ENCODE measurements at regions not wholly inside any gene's neighbourhood (a gene's known extent, or its start where the extent isn't known, plus 50 kb on each side); places are given as distances from the start of the nearest gene placed in this dataset.

- H3K4me3 ChIP-seq (ENCODE audit: extremely low read depth in 1 of 4, insufficient read depth in 2 of 4, low read depth in 3 of 4, low read length in 4 of 4): no peak overlapping the region
- 0 out of 2 replicates have a peak, but pooled peaks cover 3% of the 10 kb centered on the region for H3K79me1 ChIP-seq (ENCODE audit: low read depth, low read length)
- no peaks in the 10 kb centered on the region for H3K79me2 ChIP-seq (ENCODE audit: control insufficient read depth in 1 of 2, insufficient read depth in 2 of 2, low read length in 2 of 2)
- no peak overlapping the region for H2BK15ac ChIP-seq (ENCODE audit: low read length)
- 87% methylated on average over 11 of the region's 11 CpGs; no CpG with 5 or more reads in 1 of the 2 experiments for WGBS, 2 experiments (ENCODE audit: extremely low coverage in 1 of 2, insufficient coverage in 1 of 2, insufficient read length in 1 of 2, insufficient replicate concordance in 2 of 2, low coverage in 1 of 2, low lambda C conversion rate in 2 of 2, missing lambda C conversion rate in 1 of 2)
- H2BK120ac ChIP-seq (replicated peaks; ENCODE audit: low read depth, low read length): no peak overlapping the region
- H2BK12ac ChIP-seq (ENCODE audit: low read depth, low read length): no peak overlapping the region
- H2AFZ ChIP-seq (ENCODE audit: low read length): no peak overlapping the region
- no peak overlapping the region for H3K18ac ChIP-seq (ENCODE audit: extremely low read depth, low read length)
- H3K23me2 ChIP-seq (ENCODE audit: low read depth, low read length): no peaks in the 10 kb centered on the region
- H2BK5ac ChIP-seq (ENCODE audit: low read depth, low read length): no peak overlapping the region
- H3K4me2 ChIP-seq (ENCODE audit: insufficient read depth in 1 of 2, low read depth in 2 of 2, low read length in 2 of 2): no peak overlapping the region
- POLR2A ChIA-PET (ENCODE audit: partially characterized antibody): no interaction called here
- no peak overlapping the region for H4K5ac ChIP-seq (ENCODE audit: insufficient read length, low read depth, low read length)
- DNase-seq (ENCODE audit: low read depth in 1 of 2, low spot score in 2 of 2): no peak
- TF ChIP-seq ZNF274 (IDR thresholded peaks at IDR 0.05; ENCODE audit: borderline replicate concordance, extremely low read depth, low read length): no peak
- TF ChIP-seq MAX (IDR thresholded peaks at IDR 0.05): no peak
- no peak for TF ChIP-seq SIRT6 (IDR thresholded peaks at IDR 0.05; ENCODE audit: low read length)
- TF ChIP-seq FOSL1 (IDR thresholded peaks at IDR 0.05; ENCODE audit: insufficient read depth, low read depth, low read length): no peak
- no peak for TF ChIP-seq TCF12 (IDR thresholded peaks at IDR 0.05; ENCODE audit: low read depth, low read length)
- TF ChIP-seq TAF7 (optimal IDR thresholded peaks at IDR 0.05; ENCODE audit: borderline replicate concordance, low read depth, low read length): no peak
- no peak for TF ChIP-seq POLR2A (IDR thresholded peaks at IDR 0.05; ENCODE audit: control extremely low read depth in 1 of 2, low read depth in 2 of 2, low read length in 2 of 2)
- TF ChIP-seq NRF1 (IDR thresholded peaks at IDR 0.05; ENCODE audit: low read depth, low read length): no peak
- no peak for TF ChIP-seq EZH2 (IDR thresholded peaks at IDR 0.05; ENCODE audit: low read depth, low read length, severe bottlenecking)
- TF ChIP-seq CTBP2 (IDR thresholded peaks at IDR 0.05; ENCODE audit: borderline replicate concordance, insufficient read depth, insufficient read length, low read length): no peak
- TF ChIP-seq SP1 (IDR thresholded peaks at IDR 0.05; ENCODE audit: low read depth, low read length): no peak
- TF ChIP-seq CBX5 (IDR thresholded peaks at IDR 0.05; ENCODE audit: low read depth, low read length): no peak
- no peak for TF ChIP-seq BRCA1 (IDR thresholded peaks at IDR 0.05; ENCODE audit: low read depth, low read length)
- H4K20me1 ChIP-seq (replicated peaks in 1 of 2; ENCODE audit: control insufficient read depth in 1 of 2, insufficient read depth in 2 of 2, low read length in 2 of 2): no peaks in the 10 kb centered on the region
- 0 out of 8 replicates have a peak, but pooled peaks cover 0 to 3% (median 0%) of the 10 kb centered on the region in 4 experiments for H3K36me3 ChIP-seq (ENCODE audit: control insufficient read depth in 2 of 4, insufficient read depth in 4 of 4, low read length in 3 of 4)
- CTCF ChIA-PET (ENCODE audit: partially characterized antibody): interaction anchor here (1.2 to 1.5 kb wide), 3 partner anchors 12 to 219 kb away, joined by 3 read pairs; no protein-coding TSS in a partner anchor
- H3K23ac ChIP-seq (ENCODE audit: insufficient read length): no peak overlapping the region
- H2BK20ac ChIP-seq (ENCODE audit: low read length): no peak overlapping the region
- no peak overlapping the region for H4K8ac ChIP-seq (ENCODE audit: extremely low read depth, insufficient read depth, low read length)
- H3K9ac ChIP-seq (replicated peaks in 1 of 4; ENCODE audit: extremely low read depth in 1 of 4, low read depth in 3 of 4, low read length in 3 of 4): no peak overlapping the region
- no peak overlapping the region for H3K14ac ChIP-seq (ENCODE audit: insufficient read length)
- H3K4ac ChIP-seq (replicated peaks; ENCODE audit: insufficient read length, low read depth, low read length): no peak overlapping the region
- H4K91ac ChIP-seq (replicated peaks; ENCODE audit: insufficient read length, low read length): no peak overlapping the region
- H3K27me3 ChIP-seq (replicated peaks in 1 of 4; ENCODE audit: control insufficient read depth in 3 of 4, extremely low read depth in 1 of 4, insufficient read depth in 3 of 4, low read length in 3 of 4): no peaks in the 10 kb centered on the region
- peaks cover 5 to 8% (median 7%) of the 10 kb centered on the region in 4 experiments; a peak in 6 of 7 replicates for H3K4me1 ChIP-seq (replicated peaks in 1 of 4; ENCODE audit: control insufficient read depth in 3 of 4, insufficient read depth in 4 of 4, low read length in 3 of 4)
- no peak overlapping the region for H3K56ac ChIP-seq (replicated peaks; ENCODE audit: insufficient read length, low read depth, low read length)
- FAIRE-seq: no peak
- no peak overlapping the region for H2AK5ac ChIP-seq (ENCODE audit: low read depth, low read length)
- no peak overlapping the region for H3K27ac ChIP-seq (ENCODE audit: low read depth, low read length)
- no peaks in the 10 kb centered on the region for H3K9me3 ChIP-seq (ENCODE audit: insufficient read depth in 2 of 2, low read depth in 1 of 2, low read length in 1 of 2)
These were observed 163.9 kb upstream of the DMRT1 start for GRCh38 chr9:677461-678097.

Measured in H1 (cell line).